GM19397 (cell line): ENCODE measurements at regions not wholly inside any gene's neighbourhood (a gene's known extent, or its start where the extent isn't known, plus 50 kb on each side); places are given as distances from the start of the nearest gene placed in this dataset.

ENCODE experiments used
- ATAC-seq: cut with Tn5 transposase; IDR thresholded peaks from one replicate; pipeline ENCODE4 v1.9.1; 2021; ENCODE audit warnings: mild to moderate bottlenecking, moderate library complexity; ENCODE audit not compliant: unreplicated experiment

DNA sequence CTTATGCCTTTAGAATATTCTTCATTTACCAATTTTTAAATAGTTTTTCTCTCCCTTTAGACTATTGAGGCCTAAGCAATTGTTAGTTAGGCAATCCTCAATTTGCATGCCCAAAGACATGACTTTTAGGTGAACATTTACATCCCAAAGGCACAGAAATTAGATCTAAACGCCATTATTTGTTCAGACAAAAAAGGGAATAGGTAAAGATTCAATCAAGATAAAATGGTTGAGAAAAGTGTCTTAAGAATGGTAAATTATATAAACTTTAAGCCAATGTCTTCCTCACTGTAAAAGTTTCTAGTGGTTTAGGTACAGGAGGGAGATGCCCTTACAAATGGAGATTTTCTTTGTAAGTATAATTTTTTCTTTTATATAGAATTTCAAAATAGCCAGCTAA, 50.2 kb upstream of the MME start:
- ATAC-seq = no peak

DNA sequence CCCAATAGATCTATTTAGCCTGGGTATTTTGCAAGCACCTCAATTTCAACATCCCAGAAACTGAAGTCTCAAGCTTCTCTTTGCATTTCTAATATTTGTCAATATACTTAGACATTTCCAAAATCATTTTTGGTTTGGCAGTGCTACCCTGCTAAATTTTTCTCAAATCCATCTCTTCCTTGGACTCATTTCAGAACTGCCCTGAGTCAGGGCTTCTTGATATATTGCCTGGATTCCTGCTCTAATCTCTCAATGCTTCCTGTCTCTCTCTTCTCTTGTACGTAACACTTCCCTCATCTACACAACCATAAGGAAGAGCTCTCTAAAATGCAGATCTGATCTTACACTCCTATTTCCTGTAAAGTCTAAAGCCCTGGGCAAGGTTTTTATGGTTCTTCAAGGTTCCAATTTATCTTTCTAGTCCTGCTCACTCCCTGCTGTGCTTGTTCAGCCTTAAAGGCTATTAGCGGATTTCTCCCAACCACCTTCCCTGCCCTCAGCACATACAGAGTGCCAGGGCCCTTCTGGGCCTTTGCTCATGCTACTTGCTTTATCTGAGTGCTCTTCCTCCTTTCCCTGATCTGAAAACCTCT, 53.0 kb upstream of the MME start:
- no peak for ATAC-seq

DNA sequence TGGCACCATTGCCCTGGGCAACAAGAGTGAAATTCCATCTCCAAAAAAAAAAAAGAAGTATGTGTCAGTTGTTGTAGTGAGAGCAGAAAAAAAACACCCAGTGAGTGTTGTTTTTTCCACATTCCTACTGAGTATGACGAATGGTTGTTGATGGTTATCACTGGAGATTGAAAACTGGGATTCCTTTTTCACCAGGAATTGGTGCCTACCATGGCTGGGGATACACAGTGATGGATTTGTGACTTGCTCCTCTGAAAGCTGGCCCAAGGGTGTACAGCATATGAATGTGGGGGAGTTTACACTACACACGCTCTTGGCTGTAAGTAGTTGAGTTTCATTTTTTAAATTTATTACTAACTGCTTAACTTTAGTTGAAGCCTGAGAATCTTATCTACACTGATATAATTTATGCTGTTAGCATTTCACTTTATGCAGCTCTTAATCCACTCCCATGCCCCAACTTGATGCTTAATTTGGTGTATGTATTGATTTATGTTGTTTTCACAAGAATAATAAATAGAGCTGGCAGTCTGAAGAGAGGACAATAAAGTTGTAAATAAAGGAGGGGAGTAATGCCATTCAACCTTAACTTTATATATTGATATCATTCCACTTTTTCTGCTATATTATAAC, 56.0 kb upstream of the MME start:
- ATAC-seq = no peak

DNA sequence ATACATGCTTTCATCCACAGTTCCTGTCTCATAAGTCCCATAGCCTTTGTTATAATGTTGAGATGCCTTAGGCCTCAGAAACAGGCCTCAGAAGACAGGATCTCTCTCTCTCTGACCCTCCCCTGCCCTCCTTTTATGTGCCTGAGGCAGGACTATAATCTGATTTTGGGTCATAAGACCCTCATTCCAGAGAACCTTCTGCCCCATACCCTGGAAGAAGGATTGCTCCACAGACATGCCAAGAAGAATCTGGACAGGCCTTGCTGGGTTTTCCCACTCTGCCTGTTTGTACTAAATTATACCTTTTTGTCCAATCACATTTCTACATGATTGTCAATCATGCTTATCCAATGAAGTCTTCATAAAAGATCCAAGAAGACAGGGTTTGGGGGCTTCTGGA, 57.2 kb upstream of the MME start:
- no peak for ATAC-seq

DNA sequence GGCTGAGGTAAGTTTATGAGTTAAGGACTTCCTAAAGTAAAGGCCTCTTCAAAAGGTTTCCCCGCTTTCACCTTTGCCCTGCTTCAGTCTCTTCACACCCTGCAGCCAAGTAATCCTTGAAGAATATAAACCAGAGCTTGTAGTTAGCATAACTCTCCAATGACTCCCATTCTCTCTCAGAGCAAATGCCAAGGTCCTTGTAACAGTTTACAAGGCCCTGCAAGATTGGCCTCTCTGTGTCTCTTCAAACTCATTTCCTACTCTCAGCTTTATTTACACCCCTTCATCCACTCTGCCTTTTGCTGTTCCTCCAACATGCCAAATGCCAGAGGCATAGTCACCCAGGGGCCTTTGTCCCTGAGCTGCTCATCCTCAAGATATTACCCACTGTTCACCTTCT, 60.5 kb upstream of the MME start:
- no peak for ATAC-seq

DNA sequence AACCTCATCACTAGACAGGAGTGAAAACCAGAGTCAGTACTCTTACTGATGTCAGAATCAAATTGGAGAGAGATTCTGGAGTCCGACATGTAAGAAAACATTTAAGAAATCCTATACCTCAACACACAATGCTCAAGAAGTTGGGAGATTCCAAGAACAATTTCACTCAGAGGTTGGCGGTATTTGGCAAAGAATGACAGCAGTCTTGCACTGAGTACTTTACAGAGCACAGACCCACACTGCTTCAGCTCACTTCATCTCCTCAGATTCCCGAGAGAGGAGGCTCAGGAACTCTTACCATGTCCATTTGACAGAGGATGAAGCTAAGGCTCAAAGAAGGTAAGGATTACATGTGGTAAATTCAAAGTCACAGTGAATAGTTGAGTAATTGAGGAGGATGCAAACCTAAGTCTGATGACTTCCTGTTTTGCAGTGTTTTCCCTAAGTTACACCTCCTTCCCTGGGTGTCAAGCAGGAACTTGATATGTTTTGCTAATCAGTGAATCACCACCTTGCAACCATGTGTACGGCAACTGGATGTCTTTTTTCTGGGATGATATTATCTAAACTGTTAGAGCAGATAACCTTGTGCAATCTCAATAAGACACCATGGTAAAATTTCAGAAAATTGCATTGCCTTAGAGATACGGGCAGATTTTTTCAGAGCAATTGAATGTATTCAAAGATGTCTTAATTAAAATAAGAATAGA, 61.3 kb upstream of the MME start:
- no peak for ATAC-seq

DNA sequence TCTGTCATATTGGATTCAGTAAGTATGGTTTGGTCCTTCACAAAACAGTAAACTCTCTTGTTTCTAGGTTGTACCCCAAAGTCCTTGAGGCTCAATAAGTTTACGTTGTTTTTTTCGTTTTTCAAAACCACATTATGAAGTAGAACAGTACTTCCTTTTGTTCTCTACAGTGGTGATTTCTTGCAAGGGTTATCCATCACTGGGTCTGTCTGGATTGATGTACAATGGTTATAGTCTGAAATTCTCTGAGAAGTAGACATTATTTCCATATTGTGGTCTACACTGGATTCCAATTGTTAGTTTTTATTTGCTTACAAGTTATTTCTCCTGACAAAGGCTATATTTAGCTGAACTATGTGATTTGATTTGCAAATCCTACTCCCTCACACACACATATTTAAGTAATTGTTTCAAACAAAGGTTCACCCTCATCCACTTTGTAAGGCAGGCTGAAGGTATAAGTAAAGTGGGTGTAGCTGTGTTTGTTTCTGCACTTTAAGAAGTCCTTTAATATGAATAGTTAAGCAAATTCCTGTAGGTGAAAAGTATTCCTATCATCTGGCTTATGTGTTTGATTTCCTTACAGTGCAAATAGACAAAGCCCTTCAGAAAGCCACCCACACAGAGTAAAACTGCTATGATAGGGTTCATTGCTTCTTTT, 64.2 kb upstream of the MME start:
- no peak for ATAC-seq

DNA sequence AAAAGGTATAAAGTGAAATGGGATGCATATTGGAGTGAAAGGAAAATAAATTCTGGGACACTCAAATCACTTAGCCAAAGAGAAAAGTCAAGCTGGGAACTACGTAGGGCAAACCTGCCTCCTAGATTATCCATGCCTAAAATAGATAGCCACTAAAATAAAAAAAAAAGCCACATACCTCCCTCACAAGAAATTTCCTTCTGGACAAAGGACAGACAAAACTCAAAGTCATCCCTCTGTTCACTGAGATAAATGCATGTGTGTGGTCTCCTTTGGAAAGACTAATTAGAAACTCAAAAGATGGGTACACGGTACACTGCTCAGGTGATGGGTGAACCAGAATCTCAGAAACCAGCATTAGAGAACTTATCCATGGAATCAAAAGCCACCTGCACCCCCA, 65.2 kb upstream of the MME start:
- ATAC-seq = no peak

DNA sequence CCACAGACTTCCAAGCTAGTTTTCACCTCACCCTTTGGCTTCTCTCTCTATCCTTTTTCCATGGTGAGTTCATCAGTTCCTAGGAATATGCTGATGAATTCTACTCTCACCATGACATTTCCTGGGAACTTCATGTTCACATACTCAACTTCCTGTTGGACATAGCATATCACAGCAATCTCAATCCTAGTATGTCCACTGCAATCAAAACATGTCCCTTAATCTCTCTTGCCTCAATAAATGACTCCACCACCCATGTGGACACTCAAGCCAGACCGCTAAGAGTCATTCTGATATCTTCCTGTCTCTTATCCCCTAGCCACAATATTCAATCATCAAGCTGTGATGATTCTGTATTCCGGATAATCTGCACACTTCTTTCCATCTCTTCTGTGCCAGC, 66.7 kb upstream of the MME start:
- no peak for ATAC-seq

DNA sequence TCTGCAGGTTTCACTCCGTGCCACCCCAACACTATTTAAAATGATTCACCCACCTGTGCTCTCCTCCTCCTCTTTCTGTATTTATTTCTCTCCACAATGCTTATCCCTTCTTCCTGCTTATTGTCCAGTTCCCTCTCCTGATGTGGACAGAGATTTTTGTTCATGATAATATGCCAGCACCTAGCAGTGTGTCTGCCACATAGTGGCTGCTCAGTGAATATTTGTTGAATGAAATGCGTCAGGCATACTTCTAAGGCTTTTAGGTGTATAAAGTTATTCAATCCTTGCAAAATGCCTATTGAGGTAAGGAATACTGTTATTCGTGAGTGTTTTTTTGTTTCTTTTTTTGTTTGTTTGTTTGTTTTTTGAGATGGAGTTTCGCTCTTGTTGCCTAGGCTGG, 67.5 kb upstream of the MME start:
- no peak for ATAC-seq

DNA sequence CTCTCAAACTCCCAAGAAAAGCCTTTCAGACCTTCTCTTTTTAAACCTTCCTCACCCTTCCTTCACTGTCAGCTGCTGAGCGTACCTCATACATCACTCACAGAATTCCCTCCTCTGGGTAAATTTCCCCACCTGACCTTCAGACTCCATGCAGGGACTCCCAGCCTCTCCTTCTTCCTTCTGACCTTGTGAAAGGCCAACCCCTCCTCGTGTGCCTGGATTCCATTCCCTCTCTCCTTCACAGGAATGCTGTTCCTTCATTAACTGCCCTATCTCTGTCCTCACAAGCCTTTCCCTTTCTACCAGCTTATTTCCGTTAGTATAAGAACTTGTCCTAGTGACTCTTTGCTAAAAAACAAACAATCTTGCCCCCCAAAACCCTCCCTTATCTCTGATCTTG, 69.7 kb upstream of the MME start:
- no peak for ATAC-seq

DNA sequence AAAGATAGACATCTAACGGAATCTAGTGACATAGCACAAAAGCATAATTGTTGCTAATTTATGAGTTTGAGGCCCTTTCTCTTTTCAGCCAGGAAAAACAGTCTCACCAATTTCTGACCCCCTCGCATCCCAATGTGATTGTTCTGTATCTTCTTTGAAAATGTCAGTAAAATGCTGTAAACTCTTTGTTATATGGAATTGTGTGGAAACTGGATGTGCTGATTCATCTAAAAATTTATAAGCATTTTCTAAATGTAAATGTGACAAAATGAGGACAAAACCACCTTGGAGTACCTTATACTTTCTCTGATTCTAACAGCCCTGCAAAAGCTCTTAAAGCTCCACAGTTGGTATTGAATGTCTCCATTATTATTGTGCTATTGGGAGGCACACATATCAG, 70.9 kb upstream of the MME start:
- ATAC-seq = no peak

DNA sequence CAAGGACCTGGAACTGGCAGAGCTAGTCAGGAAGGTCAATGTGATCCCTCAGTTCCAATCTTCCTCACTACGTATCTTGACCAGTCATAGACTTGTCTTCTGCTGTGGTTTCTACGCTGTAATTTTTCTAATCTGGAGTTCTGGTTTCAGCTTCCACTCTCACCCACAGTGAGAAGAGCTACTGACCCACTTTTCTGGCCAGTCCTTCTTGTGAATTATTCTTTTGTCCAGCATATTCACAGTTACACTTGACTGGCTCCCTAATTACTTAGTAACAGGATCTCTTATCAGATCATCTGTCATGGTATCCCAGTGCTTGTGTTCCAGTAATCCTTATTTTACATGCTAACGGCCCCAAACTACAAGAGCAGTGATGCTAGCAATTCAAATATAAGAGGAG, 72.4 kb upstream of the MME start:
- ATAC-seq = no peak

DNA sequence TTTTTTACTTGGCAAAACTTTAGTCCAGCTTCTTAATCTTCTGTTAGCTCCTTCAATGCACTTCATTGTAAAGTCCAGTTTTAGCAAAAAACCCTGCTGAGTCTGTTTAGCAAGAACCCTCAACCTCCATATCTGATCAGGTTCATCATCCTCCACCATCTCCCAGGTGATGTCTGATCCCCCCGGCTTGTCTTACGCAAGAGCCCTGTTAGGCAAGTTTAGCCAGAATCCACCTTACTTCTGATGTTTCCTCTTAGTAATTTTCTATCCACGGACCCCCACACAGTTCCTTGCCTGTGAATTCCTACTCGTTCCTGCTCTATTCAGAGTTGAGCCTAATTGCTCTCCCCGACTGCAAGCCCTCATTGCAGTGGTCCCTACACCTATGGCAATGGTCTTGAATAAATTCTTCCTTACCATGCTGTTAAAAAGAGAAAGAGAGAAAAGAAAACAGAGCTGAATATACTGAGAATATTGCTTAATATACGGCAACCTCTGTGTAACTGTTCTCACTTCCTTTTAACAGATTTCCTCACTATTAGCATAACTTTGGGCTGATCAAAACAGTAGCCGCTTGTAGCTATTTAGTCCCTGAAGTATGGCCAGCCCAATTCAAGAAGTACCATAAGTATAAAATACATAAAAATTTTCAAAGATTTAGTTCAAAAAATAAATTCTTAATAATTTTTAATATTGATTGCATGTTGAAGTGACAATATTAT, 78.7 kb upstream of the MME start:
- ATAC-seq = no peak

DNA sequence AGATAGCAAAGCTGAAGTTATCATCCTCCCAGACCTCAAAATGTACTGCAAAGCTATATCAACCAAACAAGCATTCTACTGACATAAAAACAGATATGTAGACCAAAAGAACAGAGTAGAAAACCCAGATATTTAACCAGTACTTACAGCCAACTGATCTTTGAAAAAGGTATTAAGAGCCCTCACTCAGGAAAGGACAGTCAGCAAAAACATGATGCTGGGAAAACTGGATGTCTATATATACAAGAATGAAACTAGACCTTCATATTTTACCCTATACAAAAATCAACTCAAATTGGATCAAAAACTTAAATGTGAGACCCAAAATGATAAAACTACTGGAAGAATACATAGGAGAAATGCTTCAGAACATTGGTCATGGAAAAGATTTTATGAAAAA, 87.5 kb upstream of the MME start:
- no peak for ATAC-seq

DNA sequence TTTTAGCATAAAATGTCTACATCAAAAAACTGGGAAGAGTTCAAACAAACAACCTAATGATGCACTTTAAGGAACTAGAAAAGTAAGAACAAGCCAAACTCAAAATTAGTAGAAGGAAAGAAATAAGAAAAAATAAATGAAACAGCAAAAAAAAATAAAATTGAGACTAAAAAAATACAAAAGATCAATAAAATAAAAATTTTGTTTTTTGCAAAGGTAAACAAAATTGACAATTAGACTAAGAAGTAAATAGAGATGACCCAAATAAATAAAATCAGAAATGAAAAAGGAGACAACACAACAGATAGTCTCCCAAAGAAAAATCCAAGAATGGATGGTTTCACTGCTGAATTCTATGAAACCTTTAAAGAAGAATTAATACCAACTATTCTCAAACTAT, 89.6 kb upstream of the MME start:
- no peak for ATAC-seq

DNA sequence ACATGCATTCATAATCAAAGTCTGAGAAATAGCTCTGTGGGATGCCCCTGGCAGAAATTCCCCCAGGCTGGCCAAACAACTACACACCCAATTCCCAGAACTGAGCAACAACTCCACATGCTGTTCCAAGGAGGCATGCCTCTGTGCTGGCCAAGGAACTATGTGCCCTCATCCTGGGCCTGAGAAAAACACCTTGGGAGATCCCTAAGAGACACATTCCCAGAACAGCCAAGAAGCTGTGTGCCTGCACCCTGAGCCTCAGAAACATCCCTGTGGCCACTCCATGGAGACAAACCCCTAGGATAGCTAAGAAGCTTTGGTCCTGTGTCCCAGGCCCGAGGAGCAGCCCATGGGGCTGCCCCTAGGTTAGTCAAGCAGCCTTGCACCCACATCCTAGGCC, 92.3 kb upstream of the MME start:
- ATAC-seq = no peak

DNA sequence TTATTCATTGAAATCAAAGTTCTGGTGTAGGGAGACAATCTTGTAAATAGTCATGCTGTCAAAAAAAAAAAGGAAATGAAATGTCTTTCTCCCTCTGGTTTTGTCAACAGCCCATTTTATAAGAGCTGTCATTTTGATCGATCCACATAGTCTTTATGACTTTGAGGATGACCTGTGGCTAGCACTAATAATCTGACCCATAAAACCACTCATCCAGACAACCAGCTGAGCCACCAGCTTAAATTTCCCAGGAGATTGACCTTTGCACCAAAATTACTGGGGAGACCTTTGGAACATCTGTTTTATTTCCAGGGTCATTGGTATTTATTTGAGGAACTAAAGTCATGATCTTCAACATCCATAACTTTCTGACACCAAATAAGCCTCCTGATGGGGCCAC, 98.5 kb upstream of the MME start:
- ATAC-seq = no peak

DNA sequence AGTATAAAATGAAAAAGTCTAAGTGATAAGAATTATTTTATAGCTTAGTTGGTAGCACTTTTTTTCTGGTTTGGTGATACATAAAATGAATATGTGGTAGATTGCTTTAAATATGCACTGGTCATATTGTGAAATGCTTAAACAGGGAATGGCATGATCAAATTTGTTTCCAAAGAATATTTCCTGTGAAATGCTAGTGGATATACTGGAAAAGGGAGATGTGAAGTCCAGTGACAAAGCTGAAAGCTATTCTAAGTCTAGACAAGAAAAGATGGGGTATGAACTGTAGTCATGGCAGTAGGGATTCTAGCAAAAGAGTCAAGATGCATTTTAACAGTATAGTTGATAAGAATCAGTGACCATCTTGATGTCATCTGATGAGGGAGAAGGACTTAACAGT, 98.9 kb upstream of the MME start:
- no peak for ATAC-seq

DNA sequence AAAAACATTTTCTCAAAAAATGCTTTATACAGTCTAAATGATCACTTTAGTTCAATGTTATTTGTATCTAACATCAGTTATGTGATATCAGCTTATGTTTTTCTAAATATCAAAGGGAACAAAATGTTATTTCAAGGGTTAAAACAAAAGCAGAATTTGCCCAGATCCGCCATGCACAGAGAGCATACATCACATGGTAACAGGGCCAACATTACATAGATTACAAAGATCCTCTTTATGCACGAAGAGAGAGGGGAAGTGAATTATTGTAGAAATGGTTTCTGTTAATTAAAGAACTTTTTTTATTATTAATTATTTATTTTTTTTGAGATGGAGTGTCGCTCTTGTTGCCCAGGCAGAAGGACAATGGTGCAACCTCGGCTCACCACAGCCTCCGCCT, 100.8 kb upstream of the MME start:
- no peak for ATAC-seq

DNA sequence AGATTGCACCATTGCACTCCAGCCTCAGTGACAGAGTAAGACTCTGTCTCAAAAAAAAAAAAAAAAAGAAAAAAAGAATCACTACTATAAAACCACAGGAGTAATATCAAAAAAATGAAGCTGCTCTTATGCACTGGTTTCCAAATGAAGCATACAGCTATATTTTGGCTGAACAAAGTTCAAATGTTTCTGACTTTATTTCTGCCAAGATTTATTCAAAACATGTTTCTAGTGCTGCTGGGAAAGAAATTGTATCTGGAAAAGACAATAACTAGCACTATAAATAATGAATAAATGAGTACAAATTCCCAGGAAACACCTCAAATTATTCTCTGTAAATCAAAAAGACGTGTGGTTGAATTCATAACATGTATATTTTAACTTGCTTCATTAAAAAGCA, 102.5 kb upstream of the MME start:
- ATAC-seq = no peak
